Loucy (cell line): ENCODE measurements at regions not wholly inside any gene's neighbourhood (a gene's known extent, or its start where the extent isn't known, plus 50 kb on each side); places are given as distances from the start of the nearest gene placed in this dataset.

ENCODE experiments used
- EZH2phosphoT487 ChIP-seq: fragments of 200-600 bp; IDR thresholded peaks from 2 replicates; pipeline ENCODE4 v1.6.1; 2018; ENCODE audit warnings: antibody characterized with exemption, mild to moderate bottlenecking, moderate library complexity, borderline replicate concordance
- TF ChIP-seq, protein P1 (sequence below): fragments of 200-600 bp; sonication (generic); conservative IDR thresholded peaks from 2 replicates; pipeline ENCODE4 v1.5.1; 2014; ENCODE audit warnings: mild to moderate bottlenecking, antibody characterized with exemption, low read length

DNA sequence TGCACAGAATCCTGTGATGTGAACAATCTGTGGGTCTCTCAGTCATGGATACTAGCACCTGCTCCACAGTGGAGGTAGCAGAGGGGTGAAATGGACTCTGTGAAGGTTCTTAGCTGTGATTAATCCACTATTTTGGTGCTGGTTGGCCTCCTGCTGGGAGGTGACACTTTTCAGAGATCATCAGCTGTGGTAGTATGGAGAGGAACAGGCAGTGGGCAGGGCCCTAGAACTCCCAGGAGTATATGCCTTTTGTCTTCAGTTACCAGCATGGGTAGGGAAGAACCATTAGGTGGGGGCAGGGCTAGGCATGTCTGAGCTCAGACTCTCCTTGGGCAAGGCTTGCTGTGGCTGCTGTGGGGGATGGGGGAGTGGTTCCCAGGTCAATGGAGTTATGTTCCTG, 54.0 kb upstream of the KCNJ15 start:
- TF ChIP-seq, protein P1, sequence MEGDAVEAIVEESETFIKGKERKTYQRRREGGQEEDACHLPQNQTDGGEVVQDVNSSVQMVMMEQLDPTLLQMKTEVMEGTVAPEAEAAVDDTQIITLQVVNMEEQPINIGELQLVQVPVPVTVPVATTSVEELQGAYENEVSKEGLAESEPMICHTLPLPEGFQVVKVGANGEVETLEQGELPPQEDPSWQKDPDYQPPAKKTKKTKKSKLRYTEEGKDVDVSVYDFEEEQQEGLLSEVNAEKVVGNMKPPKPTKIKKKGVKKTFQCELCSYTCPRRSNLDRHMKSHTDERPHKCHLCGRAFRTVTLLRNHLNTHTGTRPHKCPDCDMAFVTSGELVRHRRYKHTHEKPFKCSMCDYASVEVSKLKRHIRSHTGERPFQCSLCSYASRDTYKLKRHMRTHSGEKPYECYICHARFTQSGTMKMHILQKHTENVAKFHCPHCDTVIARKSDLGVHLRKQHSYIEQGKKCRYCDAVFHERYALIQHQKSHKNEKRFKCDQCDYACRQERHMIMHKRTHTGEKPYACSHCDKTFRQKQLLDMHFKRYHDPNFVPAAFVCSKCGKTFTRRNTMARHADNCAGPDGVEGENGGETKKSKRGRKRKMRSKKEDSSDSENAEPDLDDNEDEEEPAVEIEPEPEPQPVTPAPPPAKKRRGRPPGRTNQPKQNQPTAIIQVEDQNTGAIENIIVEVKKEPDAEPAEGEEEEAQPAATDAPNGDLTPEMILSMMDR: no peak
- no peak for TF ChIP-seq EZH2phosphoT487
